ENCODE measurements at regions not wholly inside any gene's neighbourhood (a gene's known extent, or its start where the extent isn't known, plus 50 kb on each side); places are given as distances from the start of the nearest gene placed in this dataset.

GRCh38 chr10:28250782-28251181 lies 52.1 kb downstream of the MPP7 start:
- no peak for DNase-seq (ENCODE audit: low read depth)

- no peak for DNase-seq (ENCODE audit: low read depth)
These were observed 52.5 kb downstream of the MPP7 start for GRCh38 chr10:28250358-28250757.

GRCh38 chr10:28249512-28249911 lies 53.4 kb downstream of the MPP7 start:
- no peak for DNase-seq (ENCODE audit: low read depth)

DNA sequence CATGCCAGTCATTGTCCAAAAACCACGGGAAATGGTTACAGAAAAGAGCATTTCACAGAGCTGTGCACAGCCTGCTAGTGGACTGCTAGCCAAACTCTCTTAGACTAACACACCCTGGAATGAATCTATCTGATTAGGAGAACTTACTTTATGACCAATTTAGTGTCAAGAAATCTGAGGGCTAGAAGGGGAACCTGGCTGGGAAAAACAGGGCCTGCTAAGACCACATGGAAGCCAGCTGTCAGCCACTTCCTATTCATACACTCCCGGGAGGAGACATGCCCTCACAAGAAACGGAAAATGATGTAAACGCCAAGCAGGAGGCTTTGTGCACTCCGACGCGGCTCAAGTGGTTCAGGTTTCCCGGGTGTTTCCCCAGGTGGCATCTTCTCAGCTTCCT lies 54.8 kb downstream of the MPP7 start:
- no peak for DNase-seq (ENCODE audit: low read depth)

DNA sequence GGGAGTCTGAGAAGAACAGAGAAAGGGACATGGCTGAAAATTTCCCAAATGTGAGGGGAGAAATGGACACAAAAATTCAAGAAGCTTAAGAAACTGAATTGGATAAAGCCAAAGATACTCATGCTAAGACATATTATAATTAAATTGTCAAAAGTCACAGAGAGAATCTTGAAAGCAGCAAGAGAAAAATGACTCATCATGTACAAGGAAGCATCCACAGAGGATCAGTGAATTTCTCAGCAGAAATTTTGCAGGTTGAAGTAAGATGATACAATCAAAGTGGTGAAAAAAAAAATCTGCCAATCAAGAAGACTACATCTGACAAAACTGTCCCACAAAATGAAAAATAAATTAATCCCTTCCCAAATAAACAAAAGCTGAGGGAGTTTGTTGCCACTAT lies 56.8 kb downstream of the MPP7 start:
- no peak for DNase-seq (ENCODE audit: low read depth)

- DNase-seq (ENCODE audit: low read depth): no peak
These were observed 58.9 kb downstream of the MPP7 start for GRCh38 chr10:28243923-28244322.

GRCh38 chr10:28242555-28243204 lies 60.2 kb downstream of the MPP7 start:
- DNase-seq (ENCODE audit: low read depth): no peak

DNA sequence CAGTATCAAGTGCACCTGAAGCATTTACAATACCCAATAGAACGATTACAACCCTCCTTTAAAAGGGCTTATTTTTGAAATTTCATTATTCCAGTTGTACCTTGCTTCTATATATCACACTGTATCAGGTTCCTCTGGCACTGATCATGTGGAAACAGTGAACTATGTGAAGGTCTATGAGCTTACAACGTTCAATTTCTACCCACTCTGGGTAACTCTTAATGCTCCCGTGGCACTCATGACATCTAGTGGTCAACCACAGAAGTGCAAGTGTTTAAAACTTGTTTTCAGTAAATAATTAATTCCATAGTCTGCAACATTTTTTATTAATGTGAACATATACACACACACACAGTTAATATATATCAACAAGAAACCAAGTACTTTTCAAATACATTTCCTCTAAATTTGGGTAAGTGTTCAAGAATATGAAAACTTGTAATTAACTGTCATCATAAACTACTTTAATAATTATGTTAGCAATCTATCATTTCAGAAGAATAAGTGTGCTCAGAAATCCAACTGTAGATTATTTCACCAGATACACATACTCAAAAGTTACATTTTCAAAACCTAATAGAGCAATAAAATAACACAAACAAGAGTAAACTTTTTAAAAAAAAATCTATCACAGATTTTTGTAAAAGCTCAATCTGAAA lies 61.0 kb downstream of the MPP7 start:
- DNase-seq (ENCODE audit: low read depth): peak; percentile 30

- no peak for DNase-seq (ENCODE audit: low read depth)
These were observed 62.5 kb downstream of the MPP7 start for GRCh38 chr10:28240400-28240799.

GRCh38 chr10:28236591-28236990 lies 66.3 kb downstream of the MPP7 start:
- DNase-seq (ENCODE audit: low read depth): no peak

- DNase-seq (ENCODE audit: low read depth): no peak
These were observed 82.1 kb downstream of the MPP7 start for GRCh38 chr10:28220811-28221210.

GRCh38 chr10:28219251-28219650 lies 83.6 kb downstream of the MPP7 start:
- peak; percentile 16 for DNase-seq (ENCODE audit: low read depth)

- peak; percentile 59 for DNase-seq (ENCODE audit: low read depth)
These were observed 85.0 kb downstream of the MPP7 start for GRCh38 chr10:28217848-28218247.

DNA sequence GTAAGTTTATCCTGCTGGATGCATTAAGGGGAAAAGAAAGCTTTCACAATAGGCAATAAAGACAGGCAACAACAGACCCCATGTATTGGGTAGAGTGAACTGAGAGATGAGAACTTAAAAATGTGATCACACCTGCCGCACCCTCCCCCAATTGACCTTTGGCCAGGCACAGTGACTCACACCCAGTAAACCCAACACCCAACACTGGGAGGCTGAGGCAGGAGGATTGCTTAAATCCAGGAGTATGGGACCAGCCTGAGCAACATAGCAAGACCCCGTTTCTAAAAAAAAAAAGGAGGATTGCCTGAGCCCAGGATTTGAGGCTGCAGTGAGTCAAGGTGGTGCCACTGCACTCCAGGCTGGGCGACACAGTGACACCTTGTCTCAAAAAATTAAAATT lies 86.9 kb downstream of the MPP7 start:
- no peak for DNase-seq (ENCODE audit: low read depth)

GRCh38 chr10:28214219-28214618 lies 88.6 kb downstream of the MPP7 start:
- DNase-seq (ENCODE audit: low read depth): no peak

- no peak for DNase-seq (ENCODE audit: low read depth)
These were observed 91.1 kb downstream of the MPP7 start for GRCh38 chr10:28211759-28212158.

DNA sequence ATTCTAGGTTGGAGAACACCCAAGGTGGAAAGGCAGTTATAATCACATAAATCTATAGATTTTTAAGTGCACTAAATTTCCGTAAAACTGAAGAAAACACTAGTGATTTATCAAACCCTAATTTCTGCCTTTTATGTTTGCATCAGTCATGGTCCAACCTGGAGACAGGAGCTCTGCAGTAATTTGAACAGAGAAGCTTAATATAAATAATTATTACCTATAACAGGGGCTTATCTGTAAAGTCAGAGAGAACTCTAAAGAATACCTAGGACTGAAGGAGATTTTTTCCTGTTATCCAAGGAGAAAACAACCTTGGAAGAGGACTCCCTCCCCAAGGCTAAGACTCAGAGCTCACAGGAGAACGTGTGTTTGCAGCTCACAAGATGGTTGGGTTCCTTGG lies 95.1 kb downstream of the MPP7 start:
- no peak for DNase-seq (ENCODE audit: low read depth)

GRCh38 chr10:28202941-28203352 lies 99.9 kb downstream of the MPP7 start:
- DNase-seq (ENCODE audit: low read depth): peak; percentile 22

DNA sequence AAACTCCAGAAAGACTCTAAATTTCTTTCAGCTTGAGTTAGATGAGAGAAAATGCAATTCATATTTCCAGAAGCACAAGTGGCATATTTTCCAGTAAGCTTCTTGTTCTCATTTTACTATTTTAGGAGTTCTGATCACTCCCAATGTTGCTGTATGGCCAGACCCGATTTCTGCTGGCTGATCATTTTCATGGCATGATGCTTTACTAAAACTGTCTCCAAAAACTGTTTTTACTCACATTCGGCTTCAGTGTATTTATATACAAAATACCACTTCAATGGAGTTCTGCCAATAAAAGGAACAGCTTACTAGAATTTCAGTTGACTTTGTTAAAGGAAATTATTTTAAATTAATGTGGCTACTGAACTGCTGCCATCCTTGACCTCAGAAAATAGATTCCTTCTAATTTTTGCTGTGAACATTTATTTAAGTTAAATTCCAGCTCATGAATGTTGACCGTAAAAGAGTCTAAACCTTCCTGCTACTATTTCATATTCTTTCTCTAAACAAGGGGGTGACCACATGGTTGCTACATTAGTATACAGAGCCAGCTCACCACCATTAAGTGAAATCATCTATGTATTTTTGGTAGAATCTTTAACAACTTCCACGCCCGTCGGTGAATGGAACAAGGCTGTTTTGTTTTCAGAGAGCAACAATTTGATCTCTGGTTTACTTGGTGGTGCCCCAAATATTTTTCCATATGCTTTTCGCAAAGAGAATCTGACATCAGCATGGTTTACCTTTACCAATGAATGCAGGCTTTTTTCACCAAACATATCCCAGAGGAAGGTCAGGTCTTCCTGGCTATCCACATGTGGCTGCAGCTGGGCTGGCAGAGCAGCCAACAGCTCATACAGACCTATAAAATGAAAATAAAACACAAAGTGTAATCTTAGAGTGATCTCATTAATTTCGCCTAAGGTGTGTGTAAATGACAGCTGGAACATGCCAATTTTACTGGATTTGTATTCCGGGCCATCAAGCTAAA lies 101.2 kb downstream of the MPP7 start:
- DNase-seq (ENCODE audit: low read depth): no peak

- no peak for DNase-seq (ENCODE audit: low read depth)
These were observed 102.1 kb downstream of the MPP7 start for GRCh38 chr10:28200775-28201174.

DNA sequence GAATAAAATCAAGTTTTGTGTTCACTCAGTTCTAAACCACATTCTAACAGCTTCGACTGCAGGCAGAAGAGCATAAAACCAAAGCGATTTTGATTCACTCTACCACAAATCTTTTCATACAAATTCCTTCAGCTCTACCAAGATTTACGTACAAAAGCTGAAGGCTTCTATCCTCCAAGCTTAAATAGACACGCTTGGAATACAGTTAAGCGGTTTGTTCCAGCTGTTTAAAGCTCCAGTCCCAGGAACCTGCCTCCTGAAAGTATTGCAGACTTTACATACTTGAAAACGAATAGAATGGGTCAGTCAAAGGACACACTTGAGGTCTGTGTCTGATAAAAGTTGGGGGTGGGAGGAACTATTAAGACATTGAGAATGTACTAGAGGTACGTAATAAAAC lies 102.9 kb downstream of the MPP7 start:
- no peak for DNase-seq (ENCODE audit: low read depth)

GRCh38 chr10:28190196-28190595 lies 112.7 kb downstream of the MPP7 start:
- no peak for DNase-seq (ENCODE audit: low read depth)

GRCh38 chr10:28188526-28188925 lies 114.3 kb downstream of the MPP7 start:
- no peak for DNase-seq (ENCODE audit: low read depth)

Data from stromal cell of bone marrow (primary cell).